WTC11 (cell line): ENCODE measurements at regions not wholly inside any gene's neighbourhood (a gene's known extent, or its start where the extent isn't known, plus 50 kb on each side); places are given as distances from the start of the nearest gene placed in this dataset.

Source experiments
- CREB1 ChIP-seq: sonication (generic); formaldehyde crosslinking; IDR thresholded peaks from 2 replicates; pipeline ENCODE4 v1.8.0; 2023; ENCODE audit warnings: mild to moderate bottlenecking, missing genetic modification reagents
- CTCF ChIP-seq: fragments of 200-600 bp; IDR thresholded peaks from 2 replicates; pipeline ENCODE4 v1.8.0; 2022; ENCODE audit warnings: antibody characterized with exemption
- ESRRA ChIP-seq: sonication (generic); formaldehyde crosslinking; IDR thresholded peaks from 2 replicates; pipeline ENCODE4 v1.8.1; 2022; ENCODE audit warnings: mild to moderate bottlenecking, missing genetic modification reagents, borderline replicate concordance
- JUN ChIP-seq: sonication (generic); formaldehyde crosslinking; IDR thresholded peaks from 2 replicates; pipeline ENCODE4 v1.8.0; 2023; ENCODE audit warnings: mild to moderate bottlenecking, missing genetic modification reagents
- MAX ChIP-seq: sonication (generic); formaldehyde crosslinking; IDR thresholded peaks from 2 replicates; pipeline ENCODE4 v1.8.0; 2022; ENCODE audit warnings: mild to moderate bottlenecking, missing genetic modification reagents
- NR3C1 ChIP-seq: sonication (generic); formaldehyde crosslinking; conservative IDR thresholded peaks from 2 replicates; pipeline ENCODE4 v1.8.1; 2023; ENCODE audit warnings: low read depth, mild to moderate bottlenecking, missing genetic modification reagents
- TEAD4 ChIP-seq: sonication (generic); formaldehyde crosslinking; IDR thresholded peaks from 2 replicates; pipeline ENCODE4 v1.8.0; 2022; ENCODE audit warnings: mild to moderate bottlenecking, missing genetic modification reagents
- TF ChIP-seq, protein P1 (sequence below): sonication (generic); formaldehyde crosslinking; IDR thresholded peaks from 2 replicates; pipeline ENCODE4 v1.8.1; 2023; ENCODE audit warnings: mild to moderate bottlenecking, missing genetic modification reagents, moderate library complexity
- TF ChIP-seq, protein P2 (sequence below): fragments of 250-450 bp; sonication (Bioruptor Pico); IDR thresholded peaks from 2 replicates; pipeline ENCODE4 v1.9.0; 2021; ENCODE audit warnings: mild to moderate bottlenecking
- TF ChIP-seq, protein P3 (sequence below): sonication (generic); formaldehyde crosslinking; conservative IDR thresholded peaks from 2 replicates; pipeline ENCODE4 v1.8.1; 2022; ENCODE audit warnings: mild to moderate bottlenecking, missing genetic modification reagents

- TF ChIP-seq, protein P1, sequence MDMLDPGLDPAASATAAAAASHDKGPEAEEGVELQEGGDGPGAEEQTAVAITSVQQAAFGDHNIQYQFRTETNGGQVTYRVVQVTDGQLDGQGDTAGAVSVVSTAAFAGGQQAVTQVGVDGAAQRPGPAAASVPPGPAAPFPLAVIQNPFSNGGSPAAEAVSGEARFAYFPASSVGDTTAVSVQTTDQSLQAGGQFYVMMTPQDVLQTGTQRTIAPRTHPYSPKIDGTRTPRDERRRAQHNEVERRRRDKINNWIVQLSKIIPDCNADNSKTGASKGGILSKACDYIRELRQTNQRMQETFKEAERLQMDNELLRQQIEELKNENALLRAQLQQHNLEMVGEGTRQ = no peak
- no peak for TF ChIP-seq MAX (CRISPR knock-in tag)
- TF ChIP-seq ESRRA = no peak
- no peak for TF ChIP-seq CREB1 (CRISPR knock-in tag)
- no peak for TF ChIP-seq CTCF
- no peak for TF ChIP-seq JUN (CRISPR knock-in tag)
- TF ChIP-seq, protein P2, sequence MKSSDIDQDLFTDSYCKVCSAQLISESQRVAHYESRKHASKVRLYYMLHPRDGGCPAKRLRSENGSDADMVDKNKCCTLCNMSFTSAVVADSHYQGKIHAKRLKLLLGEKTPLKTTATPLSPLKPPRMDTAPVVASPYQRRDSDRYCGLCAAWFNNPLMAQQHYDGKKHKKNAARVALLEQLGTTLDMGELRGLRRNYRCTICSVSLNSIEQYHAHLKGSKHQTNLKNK = no peak
- TF ChIP-seq NR3C1 = no peak
- TF ChIP-seq, protein P3, sequence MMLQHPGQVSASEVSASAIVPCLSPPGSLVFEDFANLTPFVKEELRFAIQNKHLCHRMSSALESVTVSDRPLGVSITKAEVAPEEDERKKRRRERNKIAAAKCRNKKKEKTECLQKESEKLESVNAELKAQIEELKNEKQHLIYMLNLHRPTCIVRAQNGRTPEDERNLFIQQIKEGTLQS (CRISPR knock-in tag) = no peak
- TF ChIP-seq TEAD4 (CRISPR knock-in tag) = no peak
Observed at GRCh38 chr10:61594430-61594829, 68.3 kb upstream of the CABCOCO1 start.
